ENCODE measurements at regions not wholly inside any gene's neighbourhood (a gene's known extent, or its start where the extent isn't known, plus 50 kb on each side); places are given as distances from the start of the nearest gene placed in this dataset.

DNA sequence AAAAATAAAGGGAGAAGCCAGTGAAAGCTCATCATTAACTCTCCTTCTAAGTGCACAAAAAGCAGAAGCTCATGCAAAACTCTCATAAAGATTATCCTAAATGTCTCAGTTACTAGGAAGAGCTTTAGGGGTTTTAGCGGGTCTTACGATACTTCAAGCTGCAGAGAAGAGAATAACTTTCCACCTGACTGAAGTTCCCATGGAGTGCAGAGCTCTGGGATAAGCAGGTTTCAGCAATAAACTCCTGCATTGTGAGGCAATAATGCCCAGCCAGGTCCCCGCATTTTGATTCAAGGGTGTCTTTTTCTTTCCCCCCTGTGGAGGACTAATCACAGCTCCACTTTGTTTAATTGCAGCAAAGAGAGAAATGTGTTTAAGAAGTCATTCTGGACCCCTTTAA is 241.9 kb upstream of the SP8 start:
- H3K27me3 ChIP-seq (ENCODE audit: control insufficient read depth in 2 of 2, insufficient read depth in 2 of 2, low read length in 2 of 2), result peaks cover 0 to 1% of the 10 kb centered on the region in 2 experiments
- no peak overlapping the region for H3K9ac ChIP-seq (replicated peaks; ENCODE audit: extremely low read depth, insufficient read depth, low read length)
- H3K9me1 ChIP-seq (replicated peaks; ENCODE audit: control insufficient read depth, extremely low read depth, insufficient read depth, low read length), result no peaks in the 10 kb centered on the region
- DNase-seq (ENCODE audit: low read depth, low spot score) (no peak), FAIRE-seq (no peak)
- TF ChIP-seq, protein P1, sequence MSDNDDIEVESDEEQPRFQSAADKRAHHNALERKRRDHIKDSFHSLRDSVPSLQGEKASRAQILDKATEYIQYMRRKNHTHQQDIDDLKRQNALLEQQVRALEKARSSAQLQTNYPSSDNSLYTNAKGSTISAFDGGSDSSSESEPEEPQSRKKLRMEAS (IDR thresholded peaks at IDR 0.05; ENCODE audit: insufficient read depth, insufficient read length), result no peak
- TF ChIP-seq FOS (IDR thresholded peaks at IDR 0.05; ENCODE audit: borderline replicate concordance, insufficient read depth, low read length) (no peak), EZH2 (IDR thresholded peaks at IDR 0.05; ENCODE audit: borderline replicate concordance, low read depth, low read length, severe bottlenecking) (no peak), POLR2AphosphoS5 (IDR thresholded peaks at IDR 0.05; ENCODE audit: insufficient read depth, low read depth, low read length) (no peak), MYC (IDR thresholded peaks at IDR 0.05; ENCODE audit: low read depth, low read length) (no peak), GATA2 (IDR thresholded peaks at IDR 0.05; ENCODE audit: insufficient read depth, insufficient read length, low read depth, low read length) (no peak), JUN (IDR thresholded peaks at IDR 0.05; ENCODE audit: borderline replicate concordance, insufficient read depth, insufficient read length, low read depth) (no peak)
- TF ChIP-seq, protein P2, sequence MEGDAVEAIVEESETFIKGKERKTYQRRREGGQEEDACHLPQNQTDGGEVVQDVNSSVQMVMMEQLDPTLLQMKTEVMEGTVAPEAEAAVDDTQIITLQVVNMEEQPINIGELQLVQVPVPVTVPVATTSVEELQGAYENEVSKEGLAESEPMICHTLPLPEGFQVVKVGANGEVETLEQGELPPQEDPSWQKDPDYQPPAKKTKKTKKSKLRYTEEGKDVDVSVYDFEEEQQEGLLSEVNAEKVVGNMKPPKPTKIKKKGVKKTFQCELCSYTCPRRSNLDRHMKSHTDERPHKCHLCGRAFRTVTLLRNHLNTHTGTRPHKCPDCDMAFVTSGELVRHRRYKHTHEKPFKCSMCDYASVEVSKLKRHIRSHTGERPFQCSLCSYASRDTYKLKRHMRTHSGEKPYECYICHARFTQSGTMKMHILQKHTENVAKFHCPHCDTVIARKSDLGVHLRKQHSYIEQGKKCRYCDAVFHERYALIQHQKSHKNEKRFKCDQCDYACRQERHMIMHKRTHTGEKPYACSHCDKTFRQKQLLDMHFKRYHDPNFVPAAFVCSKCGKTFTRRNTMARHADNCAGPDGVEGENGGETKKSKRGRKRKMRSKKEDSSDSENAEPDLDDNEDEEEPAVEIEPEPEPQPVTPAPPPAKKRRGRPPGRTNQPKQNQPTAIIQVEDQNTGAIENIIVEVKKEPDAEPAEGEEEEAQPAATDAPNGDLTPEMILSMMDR (IDR thresholded peaks at IDR 0.05; ENCODE audit: extremely low read depth in 1 of 2, insufficient read depth in 1 of 2, low read depth in 1 of 2, low read length in 2 of 2), result no peak
- no peak overlapping the region for H3K4me3 ChIP-seq (replicated peaks in 1 of 3; ENCODE audit: insufficient read depth in 1 of 3, low read depth in 1 of 3, low read length in 3 of 3)
- CTCF ChIA-PET, result interaction anchor here (1.4 kb wide), 1 partner anchor 27 kb away, joined by 3 read pairs; no protein-coding TSS in a partner anchor
- H3K79me2 ChIP-seq (ENCODE audit: control insufficient read depth, insufficient read depth, low read length), result no peaks in the 10 kb centered on the region
- no peaks in the 10 kb centered on the region for H3K4me1 ChIP-seq (ENCODE audit: control insufficient read depth, extremely low read depth, insufficient read depth, low read length)
- BruUV-seq (replicated peaks), result no TSS peak
- H2AFZ ChIP-seq (ENCODE audit: low read depth, low read length), result no peak overlapping the region
- no peak overlapping the region for H3K4me2 ChIP-seq (ENCODE audit: insufficient read depth, low read length)
- POLR2A ChIA-PET, result no interaction called here
- H3K36me3 ChIP-seq (ENCODE audit: control insufficient read depth in 2 of 2, extremely low read depth in 1 of 2, insufficient read depth in 2 of 2, low read length in 2 of 2), result no peaks in the 10 kb centered on the region
- H4K20me1 ChIP-seq (replicated peaks; ENCODE audit: control insufficient read depth, extremely low read depth, insufficient read depth, low read length), result no peaks in the 10 kb centered on the region
- dilution Hi-C loops (cut with MboI; ENCODE audit: extremely low pct_ligation_motif_present, low sequenced_read_pairs) (no loop called here), intact Hi-C loops (cut with micrococcal nuclease) (no loop called here)
- no peak overlapping the region for H3K27ac ChIP-seq (ENCODE audit: insufficient read depth, low read depth, low read length)
- H3K9me3 ChIP-seq (replicated peaks; ENCODE audit: control insufficient read depth, insufficient read depth, low read length), result no peaks in the 10 kb centered on the region

All from endothelial cell of umbilical vein (primary cell).